MM.1S (cell line): ENCODE measurements at regions not wholly inside any gene's neighbourhood (a gene's known extent, or its start where the extent isn't known, plus 50 kb on each side); places are given as distances from the start of the nearest gene placed in this dataset.

Experiments used
- EZH2 ChIP-seq: fragments of 300-600 bp; sonication (generic); optimal IDR thresholded peaks from 2 replicates; pipeline ENCODE3; 2017; ENCODE audit warnings: low read depth, mild to moderate bottlenecking, antibody characterized with exemption, low read length, mixed read lengths
- EZH2phosphoT487 ChIP-seq: fragments of 300-600 bp; sonication (generic); IDR thresholded peaks from 2 replicates; pipeline ENCODE4 v1.6.1; 2018; ENCODE audit warnings: antibody characterized with exemption, low read length
- TF ChIP-seq, protein P1 (sequence below): fragments of 300-600 bp; sonication (generic); IDR thresholded peaks from 2 replicates; pipeline ENCODE4 v1.5.1; 2016; ENCODE audit warnings: antibody characterized with exemption, low read length, mixed read lengths

DNA sequence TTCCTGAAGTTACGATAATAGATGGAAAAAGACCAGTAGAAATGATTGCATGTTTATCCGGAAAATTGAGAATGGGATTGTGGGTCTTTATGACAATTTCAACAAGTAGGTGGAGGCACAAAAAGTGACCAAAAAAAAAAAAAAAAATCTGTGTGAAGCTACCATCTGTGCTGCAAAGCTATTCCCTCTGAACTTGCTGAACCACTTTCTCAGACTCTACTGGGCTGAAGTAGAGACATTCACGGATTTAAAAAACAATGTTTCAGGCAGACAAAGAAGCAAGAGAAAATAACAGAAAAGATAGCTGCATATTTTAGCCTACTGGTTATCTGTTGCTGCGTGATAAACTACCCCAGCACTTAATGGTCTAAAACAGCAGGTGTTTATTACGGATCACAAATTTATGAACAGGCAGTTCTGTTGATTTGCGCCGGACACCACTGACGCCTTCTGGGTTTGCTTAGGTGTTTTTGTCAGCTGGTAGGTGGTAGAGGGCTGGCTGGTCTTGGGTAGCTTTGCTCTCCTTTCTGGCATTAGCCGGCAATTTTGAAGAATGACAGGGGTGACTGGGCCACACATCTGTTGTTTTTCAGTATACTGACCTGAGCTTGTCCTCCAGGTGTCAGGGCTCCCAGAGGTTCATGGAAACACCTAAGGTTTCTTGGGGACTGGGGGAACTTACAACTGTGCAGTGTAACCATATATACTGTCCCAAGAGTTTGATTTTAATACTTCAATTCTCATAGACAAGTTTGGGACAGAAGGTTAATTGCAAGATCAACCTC, 665.1 kb downstream of the CCSER2 start:
- TF ChIP-seq, protein P1, sequence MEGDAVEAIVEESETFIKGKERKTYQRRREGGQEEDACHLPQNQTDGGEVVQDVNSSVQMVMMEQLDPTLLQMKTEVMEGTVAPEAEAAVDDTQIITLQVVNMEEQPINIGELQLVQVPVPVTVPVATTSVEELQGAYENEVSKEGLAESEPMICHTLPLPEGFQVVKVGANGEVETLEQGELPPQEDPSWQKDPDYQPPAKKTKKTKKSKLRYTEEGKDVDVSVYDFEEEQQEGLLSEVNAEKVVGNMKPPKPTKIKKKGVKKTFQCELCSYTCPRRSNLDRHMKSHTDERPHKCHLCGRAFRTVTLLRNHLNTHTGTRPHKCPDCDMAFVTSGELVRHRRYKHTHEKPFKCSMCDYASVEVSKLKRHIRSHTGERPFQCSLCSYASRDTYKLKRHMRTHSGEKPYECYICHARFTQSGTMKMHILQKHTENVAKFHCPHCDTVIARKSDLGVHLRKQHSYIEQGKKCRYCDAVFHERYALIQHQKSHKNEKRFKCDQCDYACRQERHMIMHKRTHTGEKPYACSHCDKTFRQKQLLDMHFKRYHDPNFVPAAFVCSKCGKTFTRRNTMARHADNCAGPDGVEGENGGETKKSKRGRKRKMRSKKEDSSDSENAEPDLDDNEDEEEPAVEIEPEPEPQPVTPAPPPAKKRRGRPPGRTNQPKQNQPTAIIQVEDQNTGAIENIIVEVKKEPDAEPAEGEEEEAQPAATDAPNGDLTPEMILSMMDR: no peak
- TF ChIP-seq EZH2phosphoT487 (no peak), EZH2 (no peak)
